ENCODE measurements at regions not wholly inside any gene's neighbourhood (a gene's known extent, or its start where the extent isn't known, plus 50 kb on each side); places are given as distances from the start of the nearest gene placed in this dataset.

DNA sequence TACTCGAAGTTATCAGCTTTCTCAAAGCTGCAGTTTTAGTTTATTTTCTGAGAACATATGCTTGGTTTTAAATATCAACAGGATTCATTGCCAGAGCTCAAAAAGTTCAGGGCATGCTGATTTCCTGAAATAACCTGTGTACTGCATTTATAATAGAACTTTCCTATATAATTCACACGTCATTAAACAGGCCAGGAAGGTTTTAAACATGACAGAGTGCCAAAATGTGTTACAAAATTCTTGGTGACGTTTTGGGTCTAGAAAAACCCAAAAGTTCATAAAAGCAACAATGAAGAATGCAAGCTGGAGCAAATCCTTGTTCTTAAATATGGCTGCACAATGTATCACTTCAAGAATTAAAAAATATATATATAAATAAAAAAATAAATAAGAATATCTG lies 1139.1 kb downstream of the CDH11 start:
- TF ChIP-seq EZH2phosphoT487 (IDR thresholded peaks at IDR 0.05; ENCODE audit: low read depth, severe bottlenecking, unreplicated experiment) (no peak), EZH2 (IDR thresholded peaks at IDR 0.05; ENCODE audit: borderline replicate concordance) (no peak)
- TF ChIP-seq, protein P1, sequence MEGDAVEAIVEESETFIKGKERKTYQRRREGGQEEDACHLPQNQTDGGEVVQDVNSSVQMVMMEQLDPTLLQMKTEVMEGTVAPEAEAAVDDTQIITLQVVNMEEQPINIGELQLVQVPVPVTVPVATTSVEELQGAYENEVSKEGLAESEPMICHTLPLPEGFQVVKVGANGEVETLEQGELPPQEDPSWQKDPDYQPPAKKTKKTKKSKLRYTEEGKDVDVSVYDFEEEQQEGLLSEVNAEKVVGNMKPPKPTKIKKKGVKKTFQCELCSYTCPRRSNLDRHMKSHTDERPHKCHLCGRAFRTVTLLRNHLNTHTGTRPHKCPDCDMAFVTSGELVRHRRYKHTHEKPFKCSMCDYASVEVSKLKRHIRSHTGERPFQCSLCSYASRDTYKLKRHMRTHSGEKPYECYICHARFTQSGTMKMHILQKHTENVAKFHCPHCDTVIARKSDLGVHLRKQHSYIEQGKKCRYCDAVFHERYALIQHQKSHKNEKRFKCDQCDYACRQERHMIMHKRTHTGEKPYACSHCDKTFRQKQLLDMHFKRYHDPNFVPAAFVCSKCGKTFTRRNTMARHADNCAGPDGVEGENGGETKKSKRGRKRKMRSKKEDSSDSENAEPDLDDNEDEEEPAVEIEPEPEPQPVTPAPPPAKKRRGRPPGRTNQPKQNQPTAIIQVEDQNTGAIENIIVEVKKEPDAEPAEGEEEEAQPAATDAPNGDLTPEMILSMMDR (IDR thresholded peaks at IDR 0.05; ENCODE audit: poor library complexity), result no peak
- H3K4me1 ChIP-seq (ENCODE audit: insufficient read depth), result no peaks in the 10 kb centered on the region
- H3K27me3 ChIP-seq, result no peaks in the 10 kb centered on the region
- WGBS (ENCODE audit: low lambda C conversion rate, missing lambda C conversion rate), result 68% methylated on average over 3 of the region's 3 CpGs
- DNase-seq (ENCODE audit: low spot score), result no peak
- no peaks in the 10 kb centered on the region for H3K9me2 ChIP-seq (replicated peaks; ENCODE audit: insufficient read depth)
- H3K36me3 ChIP-seq (replicated peaks; ENCODE audit: insufficient read depth, low read depth), result no peaks in the 10 kb centered on the region
- no peak overlapping the region for H3K4me2 ChIP-seq
- no peaks in the 10 kb centered on the region for H3K79me2 ChIP-seq
- H3K9me3 ChIP-seq (ENCODE audit: low read depth), result no peaks in the 10 kb centered on the region
- H3K27ac ChIP-seq, result no peak overlapping the region
- no peak overlapping the region for H2AFZ ChIP-seq
- no peaks in the 10 kb centered on the region for H4K20me1 ChIP-seq (ENCODE audit: insufficient read depth, poor library complexity, severe bottlenecking)
- H3K4me3 ChIP-seq, result no peak overlapping the region

DNA sequence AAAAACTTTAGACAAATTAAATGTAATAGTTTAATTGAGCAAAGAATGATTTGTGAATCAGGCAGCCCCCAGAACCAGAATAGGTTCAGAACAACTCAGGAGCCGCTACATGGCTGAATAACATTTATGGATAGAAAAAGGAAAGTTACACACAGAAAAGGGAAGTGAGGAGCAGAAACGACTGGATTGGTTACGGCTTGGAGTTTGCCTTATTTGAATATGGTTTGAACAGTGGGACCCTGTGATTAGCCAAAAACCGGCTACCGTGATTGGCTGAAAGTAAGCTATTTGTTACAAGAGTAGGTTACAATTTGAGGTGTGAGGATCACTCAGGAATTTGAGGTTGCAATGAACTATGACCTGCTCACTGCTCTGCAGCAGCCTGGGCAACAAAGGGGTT lies 1139.8 kb downstream of the CDH11 start:
- Histone ChIP-seq H3K9me3 (ENCODE audit: low read depth) (no peaks in the 10 kb centered on the region), H3K36me3 (replicated peaks; ENCODE audit: insufficient read depth, low read depth) (no peaks in the 10 kb centered on the region), H3K27me3 (no peaks in the 10 kb centered on the region), H3K4me2 (no peak overlapping the region), H3K27ac (no peak overlapping the region), H3K9me2 (replicated peaks; ENCODE audit: insufficient read depth) (no peaks in the 10 kb centered on the region), H3K79me2 (no peaks in the 10 kb centered on the region), H3K4me1 (ENCODE audit: insufficient read depth) (no peaks in the 10 kb centered on the region), H2AFZ (no peak overlapping the region), H4K20me1 (ENCODE audit: insufficient read depth, poor library complexity, severe bottlenecking) (no peaks in the 10 kb centered on the region), H3K4me3 (no peak overlapping the region)
- TF ChIP-seq EZH2 (IDR thresholded peaks at IDR 0.05; ENCODE audit: borderline replicate concordance) (no peak), EZH2phosphoT487 (IDR thresholded peaks at IDR 0.05; ENCODE audit: low read depth, severe bottlenecking, unreplicated experiment) (no peak)
- TF ChIP-seq, protein P1 (IDR thresholded peaks at IDR 0.05; ENCODE audit: poor library complexity), result no peak
- 87% methylated on average over 5 of the region's 5 CpGs for WGBS (ENCODE audit: low lambda C conversion rate, missing lambda C conversion rate)
- DNase-seq (ENCODE audit: low spot score), result no peak

DNA sequence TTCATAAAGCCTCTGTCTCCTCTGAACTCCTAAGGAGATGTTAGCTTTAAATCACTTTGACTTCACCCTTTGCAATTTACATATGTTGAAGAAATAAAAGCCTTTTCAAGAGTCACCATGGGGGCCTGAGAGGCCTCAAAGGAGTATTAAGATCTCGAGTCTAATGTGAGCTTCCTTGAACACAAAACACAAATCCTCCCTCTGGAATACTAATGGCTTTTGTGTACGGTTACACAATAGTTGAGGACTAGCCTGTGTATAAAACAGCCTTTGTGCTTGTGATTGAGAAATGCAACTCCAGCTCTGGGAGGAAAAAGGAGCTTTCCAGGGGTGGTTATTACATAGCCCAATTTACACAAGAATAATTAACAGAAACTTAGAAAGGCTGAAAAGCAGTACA lies 1140.2 kb downstream of the CDH11 start:
- no peak for DNase-seq (ENCODE audit: low spot score)
- no peaks in the 10 kb centered on the region for H3K79me2 ChIP-seq
- H3K27ac ChIP-seq, result no peak overlapping the region
- H2AFZ ChIP-seq, result no peak overlapping the region
- H3K9me3 ChIP-seq (ENCODE audit: low read depth), result no peaks in the 10 kb centered on the region
- H3K4me2 ChIP-seq, result no peak overlapping the region
- H3K27me3 ChIP-seq, result no peaks in the 10 kb centered on the region
- TF ChIP-seq EZH2phosphoT487 (IDR thresholded peaks at IDR 0.05; ENCODE audit: low read depth, severe bottlenecking, unreplicated experiment) (no peak), EZH2 (IDR thresholded peaks at IDR 0.05; ENCODE audit: borderline replicate concordance) (no peak)
- TF ChIP-seq, protein P1 (IDR thresholded peaks at IDR 0.05; ENCODE audit: poor library complexity), result no peak
- H3K9me2 ChIP-seq (replicated peaks; ENCODE audit: insufficient read depth), result no peaks in the 10 kb centered on the region
- WGBS (ENCODE audit: low lambda C conversion rate, missing lambda C conversion rate), result 46% methylated on average over 2 of the region's 2 CpGs
- H3K4me1 ChIP-seq (ENCODE audit: insufficient read depth), result no peaks in the 10 kb centered on the region
- no peak overlapping the region for H3K4me3 ChIP-seq
- H4K20me1 ChIP-seq (ENCODE audit: insufficient read depth, poor library complexity, severe bottlenecking), result no peaks in the 10 kb centered on the region
- H3K36me3 ChIP-seq (replicated peaks; ENCODE audit: insufficient read depth, low read depth), result no peaks in the 10 kb centered on the region

DNA sequence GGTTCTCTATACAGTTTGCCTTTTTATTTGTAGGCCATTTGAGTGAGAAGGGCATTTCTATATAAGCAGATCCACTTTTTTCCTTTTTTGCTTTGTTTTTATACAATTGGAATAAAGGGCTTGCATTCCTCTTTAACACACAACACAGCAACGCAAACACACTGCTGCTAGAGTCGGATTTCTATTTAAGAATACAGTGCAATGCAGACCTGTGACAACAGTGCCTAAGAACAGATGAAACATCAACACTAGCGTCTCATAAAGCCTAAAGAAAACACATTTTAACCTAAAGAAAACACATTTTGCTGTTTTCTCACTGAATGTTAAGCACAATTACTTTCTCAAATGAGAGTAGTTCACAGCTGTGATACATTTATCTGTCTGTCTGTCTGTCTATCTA lies 1141.1 kb downstream of the CDH11 start:
- Histone ChIP-seq H3K79me2 (no peaks in the 10 kb centered on the region), H4K20me1 (ENCODE audit: insufficient read depth, poor library complexity, severe bottlenecking) (no peaks in the 10 kb centered on the region), H3K4me3 (no peak overlapping the region), H3K9me3 (ENCODE audit: low read depth) (no peaks in the 10 kb centered on the region), H3K4me2 (no peak overlapping the region), H3K9me2 (replicated peaks; ENCODE audit: insufficient read depth) (no peaks in the 10 kb centered on the region), H3K27me3 (no peaks in the 10 kb centered on the region), H3K36me3 (replicated peaks; ENCODE audit: insufficient read depth, low read depth) (no peaks in the 10 kb centered on the region), H2AFZ (no peak overlapping the region), H3K4me1 (ENCODE audit: insufficient read depth) (no peaks in the 10 kb centered on the region), H3K27ac (no peak overlapping the region)
- TF ChIP-seq EZH2phosphoT487 (IDR thresholded peaks at IDR 0.05; ENCODE audit: low read depth, severe bottlenecking, unreplicated experiment), result no peak
- no peak for DNase-seq (ENCODE audit: low spot score)
- WGBS (ENCODE audit: low lambda C conversion rate, missing lambda C conversion rate), result 58% methylated on average over 3 of the region's 3 CpGs
